ENCODE measurements at regions not wholly inside any gene's neighbourhood (a gene's known extent, or its start where the extent isn't known, plus 50 kb on each side); places are given as distances from the start of the nearest gene placed in this dataset.

DNA sequence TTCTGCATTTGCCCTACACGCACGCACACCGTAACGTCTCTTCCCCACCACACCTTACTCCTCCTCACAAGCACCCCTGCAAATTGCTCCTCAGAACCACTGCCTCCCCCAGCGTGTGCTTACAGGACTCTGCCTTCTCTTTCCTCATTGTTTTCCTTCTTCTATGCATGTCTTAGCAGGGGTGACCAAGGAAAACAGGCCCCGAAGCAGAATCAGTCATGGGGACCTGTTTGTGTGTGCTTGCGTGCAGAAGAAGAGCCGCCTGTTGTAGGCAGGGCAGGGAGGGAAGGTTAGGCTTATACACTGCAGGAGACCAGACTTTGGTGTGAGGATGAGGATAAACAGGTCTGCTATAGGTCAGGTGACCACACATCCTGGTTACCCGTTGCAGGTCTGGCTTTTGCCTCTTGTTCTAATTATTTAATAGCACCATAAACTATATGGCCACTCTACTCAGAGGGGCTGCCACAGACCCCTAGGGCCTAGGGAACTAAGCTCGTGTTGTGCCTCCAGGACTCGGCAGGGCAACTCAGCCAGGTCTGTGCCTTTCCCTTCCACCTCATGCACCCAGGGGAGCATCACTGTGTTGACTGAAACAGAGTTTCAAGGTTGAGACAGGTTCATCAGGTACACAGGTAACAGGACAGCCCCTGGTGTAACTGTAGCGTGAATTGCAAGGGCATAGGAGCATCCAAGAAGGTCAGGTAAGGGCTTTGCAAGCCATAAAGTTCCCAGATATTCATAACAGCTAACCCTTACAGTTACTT, 60.8 kb upstream of the EPS8L3 start:
- no peak for TF ChIP-seq EZH2phosphoT487 (IDR thresholded peaks at IDR 0.05; ENCODE audit: low read depth, severe bottlenecking, unreplicated experiment)
- TF ChIP-seq, protein P1, sequence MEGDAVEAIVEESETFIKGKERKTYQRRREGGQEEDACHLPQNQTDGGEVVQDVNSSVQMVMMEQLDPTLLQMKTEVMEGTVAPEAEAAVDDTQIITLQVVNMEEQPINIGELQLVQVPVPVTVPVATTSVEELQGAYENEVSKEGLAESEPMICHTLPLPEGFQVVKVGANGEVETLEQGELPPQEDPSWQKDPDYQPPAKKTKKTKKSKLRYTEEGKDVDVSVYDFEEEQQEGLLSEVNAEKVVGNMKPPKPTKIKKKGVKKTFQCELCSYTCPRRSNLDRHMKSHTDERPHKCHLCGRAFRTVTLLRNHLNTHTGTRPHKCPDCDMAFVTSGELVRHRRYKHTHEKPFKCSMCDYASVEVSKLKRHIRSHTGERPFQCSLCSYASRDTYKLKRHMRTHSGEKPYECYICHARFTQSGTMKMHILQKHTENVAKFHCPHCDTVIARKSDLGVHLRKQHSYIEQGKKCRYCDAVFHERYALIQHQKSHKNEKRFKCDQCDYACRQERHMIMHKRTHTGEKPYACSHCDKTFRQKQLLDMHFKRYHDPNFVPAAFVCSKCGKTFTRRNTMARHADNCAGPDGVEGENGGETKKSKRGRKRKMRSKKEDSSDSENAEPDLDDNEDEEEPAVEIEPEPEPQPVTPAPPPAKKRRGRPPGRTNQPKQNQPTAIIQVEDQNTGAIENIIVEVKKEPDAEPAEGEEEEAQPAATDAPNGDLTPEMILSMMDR (IDR thresholded peaks at IDR 0.05; ENCODE audit: poor library complexity) = no peak
- no peak for TF ChIP-seq EZH2 (IDR thresholded peaks at IDR 0.05; ENCODE audit: borderline replicate concordance)
